Neural cell (in vitro differentiated cells): ENCODE measurements at regions not wholly inside any gene's neighbourhood (a gene's known extent, or its start where the extent isn't known, plus 50 kb on each side); places are given as distances from the start of the nearest gene placed in this dataset.

Experiments
- H2AFZ ChIP-seq: fragments of 200-600, 300-800 bp; sonication (generic), shearing (Covaris generic); 2 replicates; pipeline ENCODE4 v1.6.0; 2014; ENCODE audit warnings: low read depth, mild to moderate bottlenecking, antibody characterized with exemption, low read length, moderate library complexity
- H3F3A ChIP-seq: fragments of 200-600 bp; shearing (Covaris generic); 2 replicates; pipeline ENCODE4 v1.6.1; 2016; ENCODE audit warnings: mild to moderate bottlenecking, moderate library complexity, mixed read lengths, antibody characterized with exemption, low read length; ENCODE audit not compliant: insufficient read depth, poor library complexity, severe bottlenecking
- H3K27ac ChIP-seq: fragments of 200-600, 300-800 bp; sonication (generic), shearing (Covaris generic); 2 replicates; pipeline ENCODE4 v1.5.1; 2014; ENCODE audit warnings: mild to moderate bottlenecking, low read length, moderate library complexity
- H3K27me3 ChIP-seq: fragments of 300-800, 200-600 bp; sonication (generic), shearing (Covaris generic); 2 replicates; pipeline ENCODE4 v1.6.0; 2014; ENCODE audit warnings: mild to moderate bottlenecking, low read depth, low read length, moderate library complexity; ENCODE audit not compliant: insufficient read depth
- H3K36me3 ChIP-seq: fragments of 300-800, 200-600 bp; sonication (generic), shearing (Covaris generic); 2 replicates; pipeline ENCODE4 v1.5.1; 2014; ENCODE audit warnings: mild to moderate bottlenecking, antibody characterized with exemption, low read length, moderate library complexity; ENCODE audit not compliant: insufficient read depth
- H3K4me2 ChIP-seq: fragments of 300-800, 200-600 bp; sonication (generic), shearing (Covaris generic); 2 replicates; pipeline ENCODE4 v1.6.0; 2014; ENCODE audit warnings: mild to moderate bottlenecking, low read length
- H3K4me3 ChIP-seq: fragments of 300-800, 200-600 bp; sonication (generic), shearing (Covaris generic); 2 replicates; pipeline ENCODE4 v1.5.1; 2014; ENCODE audit warnings: mild to moderate bottlenecking, low read length, moderate library complexity
- H3K79me2 ChIP-seq: fragments of 200-600 bp; shearing (Covaris generic); replicated peaks from 2 replicates; pipeline ENCODE4 v1.6.0; 2014; ENCODE audit warnings: mild to moderate bottlenecking, low read length, moderate library complexity; ENCODE audit not compliant: insufficient read depth
- H3K9ac ChIP-seq: fragments of 300-800, 200-600 bp; sonication (generic), shearing (Covaris generic); 2 replicates; pipeline ENCODE4 v1.6.1; 2016; ENCODE audit warnings: mild to moderate bottlenecking, low read length, mixed read lengths
- H3K9me2 ChIP-seq: fragments of 200-600 bp; shearing (Covaris generic); 2 replicates; pipeline ENCODE4 v1.6.1; 2016; ENCODE audit warnings: mild to moderate bottlenecking, low read length, mixed read lengths; ENCODE audit not compliant: insufficient read depth
- H3K9me3 ChIP-seq: fragments of 200-600, 300-800 bp; sonication (generic), shearing (Covaris generic); 2 replicates; pipeline ENCODE4 v1.6.1; 2016; ENCODE audit warnings: mild to moderate bottlenecking, mixed run types, low read length, moderate library complexity, mixed read lengths
- H4K20me1 ChIP-seq: fragments of 200-600 bp; shearing (Covaris generic); 2 replicates; pipeline ENCODE4 v1.6.1; 2016; ENCODE audit warnings: mild to moderate bottlenecking, mixed run types; ENCODE audit not compliant: insufficient read depth
- EP300 ChIP-seq: fragments of 450-650 bp; conservative IDR thresholded peaks from 2 replicates; pipeline ENCODE4 v1.6.1; 2014; ENCODE audit warnings: antibody characterized with exemption, mild to moderate bottlenecking, moderate library complexity; ENCODE audit not compliant: poor library complexity, severe bottlenecking
- EZH2 ChIP-seq: fragments of 200-600, 300-800 bp; shearing (Covaris generic), sonication (generic); IDR thresholded peaks from 2 replicates; pipeline ENCODE4 v1.6.1; 2014; ENCODE audit warnings: antibody characterized with exemption, low read length, borderline replicate concordance, mild to moderate bottlenecking; ENCODE audit not compliant: insufficient read depth, poor library complexity, severe bottlenecking
- MXI1 ChIP-seq: fragments of 450-650 bp; conservative IDR thresholded peaks from 2 replicates; pipeline ENCODE4 v1.6.1; 2014; ENCODE audit warnings: antibody characterized with exemption, mild to moderate bottlenecking; ENCODE audit not compliant: poor library complexity, severe bottlenecking
- RAD21 ChIP-seq: fragments of 450-650 bp; conservative IDR thresholded peaks from 2 replicates; pipeline ENCODE4 v1.6.1; 2014; ENCODE audit warnings: antibody characterized with exemption, mild to moderate bottlenecking, moderate library complexity
- REST ChIP-seq: IDR thresholded peaks from 2 replicates; pipeline ENCODE4 v1.6.1; 2012; ENCODE audit warnings: borderline replicate concordance
- SMC3 ChIP-seq: fragments of 450-650 bp; conservative IDR thresholded peaks from 2 replicates; pipeline ENCODE4 v1.6.1; 2014; ENCODE audit warnings: antibody characterized with exemption, mild to moderate bottlenecking, moderate library complexity; ENCODE audit not compliant: poor library complexity
- TF ChIP-seq, protein P1 (sequence below): fragments of 450-650 bp; IDR thresholded peaks from 2 replicates; pipeline ENCODE4 v1.5.1; 2014; ENCODE audit warnings: antibody characterized with exemption, mild to moderate bottlenecking, moderate library complexity; ENCODE audit not compliant: poor library complexity, severe bottlenecking

DNA sequence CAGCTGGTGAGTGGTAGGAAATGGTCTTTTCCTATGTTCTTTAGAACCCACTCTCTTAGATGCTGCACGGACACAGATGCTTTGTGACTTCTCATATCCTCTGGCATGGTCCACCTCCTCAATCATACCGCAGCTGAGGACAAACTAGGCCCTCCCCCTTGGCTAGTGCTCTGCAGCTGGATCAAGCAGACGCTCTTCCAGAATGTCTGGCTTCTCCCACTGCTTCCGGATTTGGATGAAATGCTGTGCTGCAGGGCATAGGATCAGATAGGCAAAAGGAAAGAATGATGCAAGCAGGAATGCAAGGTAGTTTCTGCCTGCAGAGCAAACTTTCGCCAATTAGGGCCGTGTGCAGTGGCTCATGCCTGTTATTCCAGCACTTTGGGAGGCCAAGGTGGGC, 75.7 kb upstream of the SLC4A7 start:
- H3K4me2 ChIP-seq: no peak overlapping the region

DNA sequence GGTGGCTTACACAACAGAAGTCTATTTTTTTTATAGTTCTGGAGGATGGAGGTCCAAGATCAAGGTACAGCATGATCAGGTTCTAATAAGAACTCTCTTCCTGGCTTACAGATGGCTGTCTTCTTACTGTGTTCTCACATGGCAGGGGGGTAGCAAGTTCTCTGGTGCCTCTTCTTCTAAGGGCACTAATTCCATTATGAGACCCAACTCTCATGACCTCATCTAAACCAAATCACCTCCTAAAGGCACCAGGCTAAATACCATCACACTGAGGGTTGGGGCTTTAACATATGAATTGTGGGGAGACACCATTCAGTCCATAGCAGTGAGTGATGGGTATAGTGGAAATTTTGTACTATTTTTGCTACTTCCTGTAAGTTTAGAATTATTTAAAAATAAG, 75.2 kb upstream of the SLC4A7 start:
- H4K20me1 ChIP-seq: no peaks in the 10 kb centered on the region
- no peaks in the 10 kb centered on the region for H3K9me2 ChIP-seq
- H3K4me2 ChIP-seq: no peak overlapping the region
- no peak overlapping the region for H3K4me3 ChIP-seq
- no peaks in the 10 kb centered on the region for H3F3A ChIP-seq
- H2AFZ ChIP-seq: no peak overlapping the region
- H3K36me3 ChIP-seq: no peaks in the 10 kb centered on the region
- TF ChIP-seq, protein P1, sequence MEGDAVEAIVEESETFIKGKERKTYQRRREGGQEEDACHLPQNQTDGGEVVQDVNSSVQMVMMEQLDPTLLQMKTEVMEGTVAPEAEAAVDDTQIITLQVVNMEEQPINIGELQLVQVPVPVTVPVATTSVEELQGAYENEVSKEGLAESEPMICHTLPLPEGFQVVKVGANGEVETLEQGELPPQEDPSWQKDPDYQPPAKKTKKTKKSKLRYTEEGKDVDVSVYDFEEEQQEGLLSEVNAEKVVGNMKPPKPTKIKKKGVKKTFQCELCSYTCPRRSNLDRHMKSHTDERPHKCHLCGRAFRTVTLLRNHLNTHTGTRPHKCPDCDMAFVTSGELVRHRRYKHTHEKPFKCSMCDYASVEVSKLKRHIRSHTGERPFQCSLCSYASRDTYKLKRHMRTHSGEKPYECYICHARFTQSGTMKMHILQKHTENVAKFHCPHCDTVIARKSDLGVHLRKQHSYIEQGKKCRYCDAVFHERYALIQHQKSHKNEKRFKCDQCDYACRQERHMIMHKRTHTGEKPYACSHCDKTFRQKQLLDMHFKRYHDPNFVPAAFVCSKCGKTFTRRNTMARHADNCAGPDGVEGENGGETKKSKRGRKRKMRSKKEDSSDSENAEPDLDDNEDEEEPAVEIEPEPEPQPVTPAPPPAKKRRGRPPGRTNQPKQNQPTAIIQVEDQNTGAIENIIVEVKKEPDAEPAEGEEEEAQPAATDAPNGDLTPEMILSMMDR: no peak
- TF ChIP-seq REST: no peak
- H3K27me3 ChIP-seq: no peaks in the 10 kb centered on the region
- H3K9me3 ChIP-seq: no peaks in the 10 kb centered on the region
- H3K79me2 ChIP-seq: no peaks in the 10 kb centered on the region
- no peak overlapping the region for H3K9ac ChIP-seq
- H3K27ac ChIP-seq: no peak overlapping the region

More for the DNA sequence above, 75.7 kb upstream of the SLC4A7 start:
- H4K20me1 ChIP-seq: no peaks in the 10 kb centered on the region
- H2AFZ ChIP-seq: no peak overlapping the region
- no peak overlapping the region for H3K9ac ChIP-seq
- no peaks in the 10 kb centered on the region for H3K9me2 ChIP-seq
- H3K9me3 ChIP-seq: no peaks in the 10 kb centered on the region
- H3F3A ChIP-seq: no peaks in the 10 kb centered on the region
- H3K27ac ChIP-seq: no peak overlapping the region
- no peaks in the 10 kb centered on the region for H3K27me3 ChIP-seq
- no peak overlapping the region for H3K4me3 ChIP-seq
- no peaks in the 10 kb centered on the region for H3K79me2 ChIP-seq
- TF ChIP-seq EP300: no peak
- no peak for TF ChIP-seq EZH2
- TF ChIP-seq REST: no peak
- TF ChIP-seq MXI1: no peak
- no peak for TF ChIP-seq SMC3
- TF ChIP-seq RAD21: no peak
- TF ChIP-seq, protein P1: no peak
- H3K36me3 ChIP-seq: no peaks in the 10 kb centered on the region
